Skeletal muscle satellite cell (primary cell): ENCODE measurements at regions not wholly inside any gene's neighbourhood (a gene's known extent, or its start where the extent isn't known, plus 50 kb on each side); places are given as distances from the start of the nearest gene placed in this dataset.

Experiments used
- H3K27me3 ChIP-seq: 2 replicates; pipeline ENCODE4 v1.7.0; 2013; ENCODE audit warnings: low read length; ENCODE audit not compliant: control insufficient read depth, insufficient read depth
- H3K36me3 ChIP-seq: 2 replicates; pipeline ENCODE4 v1.7.0; 2013; ENCODE audit warnings: mild to moderate bottlenecking, control low read depth, low read length; ENCODE audit not compliant: insufficient read depth
- H3K4me1 ChIP-seq: 2 replicates; pipeline ENCODE4 v1.7.0; 2013; ENCODE audit warnings: low read length; ENCODE audit not compliant: control insufficient read depth, insufficient read depth
- H3K4me2 ChIP-seq: 2 replicates; pipeline ENCODE4 v1.7.0; 2013; ENCODE audit warnings: mild to moderate bottlenecking, low read length
- H3K4me3 ChIP-seq: 2 replicates; pipeline ENCODE4 v1.7.0; 2013; ENCODE audit warnings: low read length
- H3K9ac ChIP-seq: 2 replicates; pipeline ENCODE4 v1.7.0; 2013; ENCODE audit warnings: mild to moderate bottlenecking, low read depth, low read length, moderate library complexity
- H3K9me3 ChIP-seq: replicated peaks from 2 replicates; pipeline ENCODE4 v1.7.0; 2013; ENCODE audit warnings: mild to moderate bottlenecking, control low read depth, low read length

GRCh38 chr10:113278664-113279063 is 274.2 kb upstream of the HABP2 start:
- Histone ChIP-seq H3K4me3 (no peak overlapping the region), H3K27me3 (peaks cover 2% of the 10 kb centered on the region), H3K4me2 (no peak overlapping the region)

DNA sequence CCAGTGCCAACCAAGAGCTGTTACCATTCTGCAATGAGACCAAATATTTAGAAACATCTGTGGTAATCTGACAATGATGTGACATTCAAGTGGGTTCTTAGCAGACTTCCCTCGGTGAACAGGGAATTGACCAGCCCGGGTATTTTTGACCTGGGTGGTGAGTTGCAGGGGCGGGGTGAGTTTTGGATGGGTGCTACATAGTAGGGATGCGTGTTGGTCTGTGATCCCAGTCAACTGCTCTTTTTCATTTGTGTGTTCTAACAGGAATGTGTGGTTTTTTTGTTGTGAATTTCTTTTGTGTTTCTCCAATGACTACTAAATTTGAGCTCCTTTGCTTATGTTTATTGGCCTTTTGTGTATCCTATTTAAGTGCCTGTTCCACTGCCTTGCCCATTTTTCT is 273.6 kb upstream of the HABP2 start:
- no peak overlapping the region for H3K9ac ChIP-seq
- no peaks in the 10 kb centered on the region for H3K36me3 ChIP-seq
- H3K9me3 ChIP-seq: no peaks in the 10 kb centered on the region

More at GRCh38 chr10:113278664-113279063, 274.2 kb upstream of the HABP2 start:
- Histone ChIP-seq H3K4me1 (no peaks in the 10 kb centered on the region), H3K9ac (no peak overlapping the region), H3K9me3 (no peaks in the 10 kb centered on the region), H3K36me3 (no peaks in the 10 kb centered on the region)

GRCh38 chr10:113282564-113282963 is 270.3 kb upstream of the HABP2 start:
- no peaks in the 10 kb centered on the region for H3K9me3 ChIP-seq
- no peaks in the 10 kb centered on the region for H3K36me3 ChIP-seq
- peaks cover 19% of the 10 kb centered on the region for H3K27me3 ChIP-seq

More for the DNA sequence above, 273.6 kb upstream of the HABP2 start:
- no peaks in the 10 kb centered on the region for H3K4me1 ChIP-seq
- no peak overlapping the region for H3K4me2 ChIP-seq
- H3K4me3 ChIP-seq: no peak overlapping the region
- H3K27me3 ChIP-seq: peaks cover 5% of the 10 kb centered on the region

GRCh38 chr10:113283189-113283588 is 269.7 kb upstream of the HABP2 start:
- Histone ChIP-seq H3K9ac (no peak overlapping the region), H3K4me3 (no peak overlapping the region), H3K4me2 (no peak overlapping the region), H3K27me3 (peaks cover 19% of the 10 kb centered on the region), H3K4me1 (no peaks in the 10 kb centered on the region), H3K9me3 (no peaks in the 10 kb centered on the region), H3K36me3 (no peaks in the 10 kb centered on the region)

More at GRCh38 chr10:113282564-113282963, 270.3 kb upstream of the HABP2 start:
- Histone ChIP-seq H3K4me1 (no peaks in the 10 kb centered on the region), H3K4me3 (no peak overlapping the region), H3K4me2 (no peak overlapping the region), H3K9ac (no peak overlapping the region)

DNA sequence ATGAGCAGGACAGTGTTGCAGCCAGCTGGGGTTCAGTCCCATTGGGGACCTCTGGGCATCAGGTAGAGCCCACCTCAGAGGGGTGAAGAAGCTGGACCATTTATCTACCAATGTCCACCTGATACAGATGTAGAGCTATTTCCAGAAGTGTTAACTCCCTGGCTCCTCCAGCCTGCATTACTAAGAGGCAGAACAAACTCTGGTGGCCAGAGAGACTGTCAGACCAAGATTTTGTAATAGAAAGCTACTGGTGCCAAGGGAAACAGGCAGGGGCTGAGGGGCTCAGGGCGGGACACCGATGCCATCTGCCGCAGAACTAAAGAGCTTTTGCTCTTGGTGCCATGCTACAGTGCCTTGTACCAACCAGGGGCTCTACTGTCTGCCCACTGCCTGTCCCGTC is 268.2 kb upstream of the HABP2 start:
- Histone ChIP-seq H3K27me3 (peaks cover 19% of the 10 kb centered on the region), H3K9me3 (no peaks in the 10 kb centered on the region), H3K4me2 (no peak overlapping the region), H3K4me1 (no peaks in the 10 kb centered on the region), H3K4me3 (no peak overlapping the region), H3K36me3 (no peaks in the 10 kb centered on the region), H3K9ac (no peak overlapping the region)

- H3K4me1 ChIP-seq: no peaks in the 10 kb centered on the region
- no peaks in the 10 kb centered on the region for H3K9me3 ChIP-seq
- no peak overlapping the region for H3K4me2 ChIP-seq
- H3K4me3 ChIP-seq: no peak overlapping the region
- H3K27me3 ChIP-seq: peaks cover 19% of the 10 kb centered on the region
- no peaks in the 10 kb centered on the region for H3K36me3 ChIP-seq
- H3K9ac ChIP-seq: no peak overlapping the region
Measured at GRCh38 chr10:113285305-113285704, 267.5 kb upstream of the HABP2 start.

DNA sequence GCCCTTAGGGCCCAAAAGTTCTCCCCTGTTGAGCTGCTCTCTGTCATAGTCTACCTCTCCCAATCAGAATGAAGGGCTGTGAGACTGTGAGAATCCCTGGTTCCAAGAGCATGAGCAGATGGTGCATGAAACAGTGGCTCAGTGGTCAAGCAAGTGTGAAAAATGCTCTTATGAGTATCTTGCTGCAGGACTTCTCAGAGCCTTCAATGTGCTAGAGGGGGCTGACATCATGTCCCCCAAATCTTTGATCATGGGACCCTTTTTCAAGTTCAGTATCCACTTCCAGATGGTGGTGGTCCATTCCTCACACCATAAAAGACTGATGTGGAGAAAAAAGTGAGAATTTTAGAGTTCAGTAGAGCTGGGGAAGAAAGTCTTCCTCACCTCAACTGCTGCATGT is 265.3 kb upstream of the HABP2 start:
- Histone ChIP-seq H3K9ac (no peak overlapping the region), H3K36me3 (no peaks in the 10 kb centered on the region), H3K9me3 (no peaks in the 10 kb centered on the region), H3K27me3 (peaks cover 19% of the 10 kb centered on the region), H3K4me1 (no peaks in the 10 kb centered on the region), H3K4me2 (no peak overlapping the region), H3K4me3 (no peak overlapping the region)

- peaks cover 5% of the 10 kb centered on the region for H3K27me3 ChIP-seq
- H3K4me2 ChIP-seq: no peak overlapping the region
- no peaks in the 10 kb centered on the region for H3K9me3 ChIP-seq
- H3K4me1 ChIP-seq: no peaks in the 10 kb centered on the region
- no peak overlapping the region for H3K9ac ChIP-seq
- no peaks in the 10 kb centered on the region for H3K36me3 ChIP-seq
- no peak overlapping the region for H3K4me3 ChIP-seq
Measured at GRCh38 chr10:113290137-113290536, 262.7 kb upstream of the HABP2 start.

- Histone ChIP-seq H3K9ac (no peak overlapping the region), H3K9me3 (no peaks in the 10 kb centered on the region), H3K4me1 (no peaks in the 10 kb centered on the region), H3K36me3 (no peaks in the 10 kb centered on the region), H3K27me3 (no peaks in the 10 kb centered on the region), H3K4me2 (no peak overlapping the region), H3K4me3 (no peak overlapping the region)
Measured at GRCh38 chr10:113291413-113291812, 261.4 kb upstream of the HABP2 start.

- no peaks in the 10 kb centered on the region for H3K36me3 ChIP-seq
- H3K9ac ChIP-seq: no peak overlapping the region
- H3K9me3 ChIP-seq: no peaks in the 10 kb centered on the region
- no peaks in the 10 kb centered on the region for H3K27me3 ChIP-seq
- no peaks in the 10 kb centered on the region for H3K4me1 ChIP-seq
- H3K4me2 ChIP-seq: no peak overlapping the region
- no peak overlapping the region for H3K4me3 ChIP-seq
Measured at GRCh38 chr10:113292086-113292485, 260.8 kb upstream of the HABP2 start.

- no peak overlapping the region for H3K4me2 ChIP-seq
- no peaks in the 10 kb centered on the region for H3K27me3 ChIP-seq
- H3K36me3 ChIP-seq: no peaks in the 10 kb centered on the region
- H3K4me3 ChIP-seq: no peak overlapping the region
- H3K4me1 ChIP-seq: no peaks in the 10 kb centered on the region
- H3K9ac ChIP-seq: no peak overlapping the region
- no peaks in the 10 kb centered on the region for H3K9me3 ChIP-seq
Measured at GRCh38 chr10:113292743-113293142, 260.1 kb upstream of the HABP2 start.

DNA sequence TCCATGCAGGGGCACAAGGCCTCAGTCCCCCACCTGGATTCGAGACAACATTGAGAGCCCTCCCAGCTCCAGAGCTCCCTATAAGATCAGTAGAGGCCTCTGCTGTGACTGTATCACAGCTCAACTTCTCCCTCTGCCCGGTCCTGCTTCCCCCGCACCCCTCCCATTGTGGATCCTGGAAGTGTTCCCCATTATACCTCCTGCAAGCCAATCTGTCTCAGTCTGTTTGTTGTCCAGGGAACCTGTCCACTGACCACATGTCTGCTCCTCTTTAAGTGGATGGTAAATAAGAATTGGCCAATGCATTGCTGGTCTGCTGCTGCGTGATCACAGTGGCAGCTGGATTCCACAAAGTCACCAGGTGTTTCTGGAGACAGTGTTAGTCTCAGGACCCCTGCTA is 259.7 kb upstream of the HABP2 start:
- no peaks in the 10 kb centered on the region for H3K27me3 ChIP-seq
- H3K4me3 ChIP-seq: no peak overlapping the region
- no peak overlapping the region for H3K9ac ChIP-seq
- H3K4me2 ChIP-seq: no peak overlapping the region
- no peaks in the 10 kb centered on the region for H3K4me1 ChIP-seq
- no peaks in the 10 kb centered on the region for H3K9me3 ChIP-seq
- no peaks in the 10 kb centered on the region for H3K36me3 ChIP-seq
